ENCODE measurements at regions not wholly inside any gene's neighbourhood (a gene's known extent, or its start where the extent isn't known, plus 50 kb on each side); places are given as distances from the start of the nearest gene placed in this dataset.

GRCh38 chr5:35294976-35295375 lies 64.7 kb upstream of the PRLR start:
- no peak overlapping the region for H3K27ac Mint-ChIP-seq
- Histone ChIP-seq H3K27ac (ENCODE audit: low read depth, low read length) (no peak overlapping the region), H3K27me3 (ENCODE audit: control insufficient read depth in 2 of 2, insufficient read depth in 2 of 2, low read length in 2 of 2) (no peaks in the 10 kb centered on the region), H3K4me1 (ENCODE audit: control insufficient read depth in 2 of 2, insufficient read depth in 2 of 2, low read length in 2 of 2) (no peaks in the 10 kb centered on the region), H3K36me3 (ENCODE audit: control insufficient read depth in 2 of 3, insufficient read depth in 3 of 3, low read length in 3 of 3) (no peaks in the 10 kb centered on the region), H3K4me3 (ENCODE audit: low read length) (no peak overlapping the region), H3K9me3 (ENCODE audit: control insufficient read depth in 2 of 3, low read length in 3 of 3) (no peaks in the 10 kb centered on the region)
- POLR2A ChIA-PET = interaction anchor here (0.6 kb wide), 1 partner anchor 835 kb away, joined by 4 read pairs; no protein-coding TSS in a partner anchor
- peaks cover 0 to 9% (median 2%) of the 10 kb centered on the region in 11 donors for H3K9me3 Mint-ChIP-seq
- intact Hi-C loops (cut with micrococcal nuclease) = no loop called here
- no peak overlapping the region for H3K4me3 Mint-ChIP-seq
- H3K36me3 Mint-ChIP-seq = no peaks in the 10 kb centered on the region
- H3K4me1 Mint-ChIP-seq = no peaks in the 10 kb centered on the region
- ATAC-seq (no peak), DNase-seq (no peak)
- CTCF ChIA-PET = no interaction called here
- H3K27me3 Mint-ChIP-seq = peaks cover 2 to 14% (median 10%) of the 10 kb centered on the region in 5 donors

GRCh38 chr5:35294017-35294416 lies 63.7 kb upstream of the PRLR start:
- DNase-seq (no peak), ATAC-seq (no peak)
- no peak overlapping the region for H3K27ac ChIP-seq (ENCODE audit: low read depth, low read length)
- H3K36me3 ChIP-seq (ENCODE audit: control insufficient read depth in 2 of 3, insufficient read depth in 3 of 3, low read length in 3 of 3) = no peaks in the 10 kb centered on the region
- intact Hi-C loops (cut with micrococcal nuclease) = no loop called here
- H3K9me3 Mint-ChIP-seq = peaks cover 0 to 9% (median 4%) of the 10 kb centered on the region in 11 donors
- H3K4me1 Mint-ChIP-seq = no peaks in the 10 kb centered on the region
- no peak overlapping the region for H3K27ac Mint-ChIP-seq
- H3K27me3 Mint-ChIP-seq = peaks cover 2 to 12% (median 8%) of the 10 kb centered on the region in 5 donors
- POLR2A ChIA-PET = no interaction called here
- no peak overlapping the region for H3K4me3 ChIP-seq (ENCODE audit: low read length)
- no peak overlapping the region for H3K4me3 Mint-ChIP-seq
- H3K36me3 Mint-ChIP-seq = no peaks in the 10 kb centered on the region
- H3K4me1 ChIP-seq (ENCODE audit: control insufficient read depth in 2 of 2, insufficient read depth in 2 of 2, low read length in 2 of 2) = no peaks in the 10 kb centered on the region
- no peaks in the 10 kb centered on the region for H3K9me3 ChIP-seq (ENCODE audit: control insufficient read depth in 2 of 3, low read length in 3 of 3)
- H3K27me3 ChIP-seq (ENCODE audit: control insufficient read depth in 2 of 2, insufficient read depth in 2 of 2, low read length in 2 of 2) = no peaks in the 10 kb centered on the region
- CTCF ChIA-PET = no interaction called here

GRCh38 chr5:35285435-35285834 lies 55.1 kb upstream of the PRLR start:
- H3K27me3 ChIP-seq (ENCODE audit: control insufficient read depth in 2 of 2, insufficient read depth in 2 of 2, low read length in 2 of 2) = no peaks in the 10 kb centered on the region
- no peak for DNase-seq
- no peak overlapping the region for H3K27ac Mint-ChIP-seq
- POLR2A ChIA-PET = no interaction called here
- no peaks in the 10 kb centered on the region for H3K27me3 Mint-ChIP-seq
- intact Hi-C loops (cut with micrococcal nuclease) = no loop called here
- CTCF ChIA-PET = no interaction called here
- no peak for ATAC-seq
- no peak overlapping the region for H3K27ac ChIP-seq (ENCODE audit: low read depth, low read length)
- H3K4me3 Mint-ChIP-seq = no peak overlapping the region
- peaks cover 0 to 5% (median 0%) of the 10 kb centered on the region in 5 donors for H3K36me3 Mint-ChIP-seq
- H3K4me3 ChIP-seq (ENCODE audit: low read length) = no peak overlapping the region
- H3K4me1 ChIP-seq (ENCODE audit: control insufficient read depth in 2 of 2, insufficient read depth in 2 of 2, low read length in 2 of 2) = no peaks in the 10 kb centered on the region
- no peaks in the 10 kb centered on the region for H3K4me1 Mint-ChIP-seq
- H3K36me3 ChIP-seq (ENCODE audit: control insufficient read depth in 2 of 3, insufficient read depth in 3 of 3, low read length in 3 of 3) = no peaks in the 10 kb centered on the region
- H3K9me3 Mint-ChIP-seq = peaks cover 0 to 15% (median 7%) of the 10 kb centered on the region in 11 donors
- H3K9me3 ChIP-seq (ENCODE audit: control insufficient read depth in 2 of 3, low read length in 3 of 3) = no peaks in the 10 kb centered on the region

GRCh38 chr5:35285011-35285410 lies 54.7 kb upstream of the PRLR start:
- no peaks in the 10 kb centered on the region for H3K27me3 Mint-ChIP-seq
- ATAC-seq (no peak), DNase-seq (no peak)
- no peaks in the 10 kb centered on the region for H3K4me1 Mint-ChIP-seq
- H3K27ac Mint-ChIP-seq = no peak overlapping the region
- Histone ChIP-seq H3K4me1 (ENCODE audit: control insufficient read depth in 2 of 2, insufficient read depth in 2 of 2, low read length in 2 of 2) (no peaks in the 10 kb centered on the region), H3K27me3 (ENCODE audit: control insufficient read depth in 2 of 2, insufficient read depth in 2 of 2, low read length in 2 of 2) (no peaks in the 10 kb centered on the region), H3K9me3 (ENCODE audit: control insufficient read depth in 2 of 3, low read length in 3 of 3) (no peaks in the 10 kb centered on the region), H3K36me3 (ENCODE audit: control insufficient read depth in 2 of 3, insufficient read depth in 3 of 3, low read length in 3 of 3) (no peaks in the 10 kb centered on the region), H3K27ac (ENCODE audit: low read depth, low read length) (no peak overlapping the region), H3K4me3 (ENCODE audit: low read length) (no peak overlapping the region)
- H3K36me3 Mint-ChIP-seq = peaks cover 0 to 5% (median 0%) of the 10 kb centered on the region in 5 donors
- CTCF ChIA-PET = no interaction called here
- intact Hi-C loops (cut with micrococcal nuclease) = no loop called here
- POLR2A ChIA-PET = no interaction called here
- H3K9me3 Mint-ChIP-seq = peaks cover 0 to 15% (median 7%) of the 10 kb centered on the region in 11 donors
- no peak overlapping the region for H3K4me3 Mint-ChIP-seq

- no peak overlapping the region for H3K27ac Mint-ChIP-seq
- Histone ChIP-seq H3K9me3 (ENCODE audit: control insufficient read depth in 2 of 3, low read length in 3 of 3) (no peaks in the 10 kb centered on the region), H3K27ac (ENCODE audit: low read depth, low read length) (no peak overlapping the region), H3K27me3 (ENCODE audit: control insufficient read depth in 2 of 2, insufficient read depth in 2 of 2, low read length in 2 of 2) (no peaks in the 10 kb centered on the region), H3K4me1 (ENCODE audit: control insufficient read depth in 2 of 2, insufficient read depth in 2 of 2, low read length in 2 of 2) (no peaks in the 10 kb centered on the region), H3K4me3 (ENCODE audit: low read length) (no peak overlapping the region), H3K36me3 (ENCODE audit: control insufficient read depth in 2 of 3, insufficient read depth in 3 of 3, low read length in 3 of 3) (no peaks in the 10 kb centered on the region)
- peaks cover 0 to 3% (median under 1%) of the 10 kb centered on the region in 5 donors for H3K27me3 Mint-ChIP-seq
- H3K4me1 Mint-ChIP-seq = no peaks in the 10 kb centered on the region
- intact Hi-C loops (cut with micrococcal nuclease) = no loop called here
- DNase-seq = no peak
- H3K36me3 Mint-ChIP-seq = peaks cover 0 to 5% (median 0%) of the 10 kb centered on the region in 5 donors
- ATAC-seq = no peak
- ChIA-PET CTCF (no interaction called here), POLR2A (no interaction called here)
- no peak overlapping the region for H3K4me3 Mint-ChIP-seq
- peaks cover 0 to 13% (median 5%) of the 10 kb centered on the region in 11 donors for H3K9me3 Mint-ChIP-seq
Observed at GRCh38 chr5:35284364-35284763, 54.1 kb upstream of the PRLR start.

GRCh38 chr5:35282810-35283209 lies 52.5 kb upstream of the PRLR start:
- Histone ChIP-seq H3K27ac (ENCODE audit: low read depth, low read length) (no peak overlapping the region), H3K9me3 (ENCODE audit: control insufficient read depth in 2 of 3, low read length in 3 of 3) (no peaks in the 10 kb centered on the region), H3K27me3 (ENCODE audit: control insufficient read depth in 2 of 2, insufficient read depth in 2 of 2, low read length in 2 of 2) (no peaks in the 10 kb centered on the region), H3K4me3 (ENCODE audit: low read length) (no peak overlapping the region), H3K4me1 (ENCODE audit: control insufficient read depth in 2 of 2, insufficient read depth in 2 of 2, low read length in 2 of 2) (no peaks in the 10 kb centered on the region), H3K36me3 (ENCODE audit: control insufficient read depth in 2 of 3, insufficient read depth in 3 of 3, low read length in 3 of 3) (no peaks in the 10 kb centered on the region)
- H3K4me1 Mint-ChIP-seq = no peaks in the 10 kb centered on the region
- no peak overlapping the region for H3K4me3 Mint-ChIP-seq
- ChIA-PET CTCF (no interaction called here), POLR2A (no interaction called here)
- H3K27ac Mint-ChIP-seq = no peak overlapping the region
- intact Hi-C loops (cut with micrococcal nuclease) = no loop called here
- H3K36me3 Mint-ChIP-seq = peaks cover 0 to 9% (median 0%) of the 10 kb centered on the region in 5 donors
- H3K9me3 Mint-ChIP-seq = peaks cover 0 to 16% (median 5%) of the 10 kb centered on the region in 11 donors
- no peak for ATAC-seq
- peaks cover 0 to 18% (median 9%) of the 10 kb centered on the region in 5 donors for H3K27me3 Mint-ChIP-seq
- no peak for DNase-seq

GRCh38 chr5:35281613-35282012 lies 51.3 kb upstream of the PRLR start:
- peaks cover 0 to 16% (median 3%) of the 10 kb centered on the region in 11 donors for H3K9me3 Mint-ChIP-seq
- CTCF ChIA-PET = no interaction called here
- no peak for DNase-seq
- H3K27me3 Mint-ChIP-seq = peaks cover 0 to 24% (median 9%) of the 10 kb centered on the region in 5 donors
- H3K36me3 Mint-ChIP-seq = peaks cover 0 to 9% (median 0%) of the 10 kb centered on the region in 5 donors
- ATAC-seq = no peak
- Histone ChIP-seq H3K4me3 (ENCODE audit: low read length) (no peak overlapping the region), H3K36me3 (ENCODE audit: control insufficient read depth in 2 of 3, insufficient read depth in 3 of 3, low read length in 3 of 3) (no peaks in the 10 kb centered on the region), H3K27ac (ENCODE audit: low read depth, low read length) (no peak overlapping the region), H3K27me3 (ENCODE audit: control insufficient read depth in 2 of 2, insufficient read depth in 2 of 2, low read length in 2 of 2) (no peaks in the 10 kb centered on the region), H3K4me1 (ENCODE audit: control insufficient read depth in 2 of 2, insufficient read depth in 2 of 2, low read length in 2 of 2) (no peaks in the 10 kb centered on the region), H3K9me3 (ENCODE audit: control insufficient read depth in 2 of 3, low read length in 3 of 3) (no peaks in the 10 kb centered on the region)
- intact Hi-C loops (cut with micrococcal nuclease) = no loop called here
- H3K27ac Mint-ChIP-seq = no peak overlapping the region
- H3K4me1 Mint-ChIP-seq = no peaks in the 10 kb centered on the region
- no peak overlapping the region for H3K4me3 Mint-ChIP-seq
- POLR2A ChIA-PET = no interaction called here
